NCI-H510A (cell line): ENCODE measurements at regions not wholly inside any gene's neighbourhood (a gene's known extent, or its start where the extent isn't known, plus 50 kb on each side); places are given as distances from the start of the nearest gene placed in this dataset.

Experiments
- DNase-seq: peaks from one replicate; lab custom pipeline; 2025; lab: John Stamatoyannopoulos, UW

- DNase-seq = peak; percentile 33
Observed at GRCh38 chr4:38601244-38601915, 62.6 kb upstream of the KLF3 start.

- DNase-seq = no peak
Observed at GRCh38 chr4:38601916-38602291, 62.1 kb upstream of the KLF3 start.

DNA sequence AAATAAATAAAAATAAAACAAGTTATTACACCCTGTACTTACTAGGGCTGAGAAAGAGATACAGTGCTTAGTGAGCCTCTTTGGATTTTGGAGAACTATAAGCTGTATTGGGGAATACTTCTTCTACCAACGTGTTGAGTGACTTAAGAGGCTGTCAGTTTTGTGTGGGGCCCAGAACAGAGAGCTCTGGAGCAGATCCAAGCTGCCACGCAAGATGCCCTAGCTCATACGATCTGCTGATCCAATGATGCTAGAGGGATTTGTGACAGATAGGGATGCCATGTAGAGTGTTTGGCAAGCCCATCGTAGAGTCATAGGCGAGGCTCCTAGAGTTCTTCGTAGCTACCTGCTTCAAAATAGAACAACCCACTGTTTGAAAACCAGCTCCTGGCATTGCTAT lies 60.3 kb upstream of the KLF3 start:
- DNase-seq = no peak

DNA sequence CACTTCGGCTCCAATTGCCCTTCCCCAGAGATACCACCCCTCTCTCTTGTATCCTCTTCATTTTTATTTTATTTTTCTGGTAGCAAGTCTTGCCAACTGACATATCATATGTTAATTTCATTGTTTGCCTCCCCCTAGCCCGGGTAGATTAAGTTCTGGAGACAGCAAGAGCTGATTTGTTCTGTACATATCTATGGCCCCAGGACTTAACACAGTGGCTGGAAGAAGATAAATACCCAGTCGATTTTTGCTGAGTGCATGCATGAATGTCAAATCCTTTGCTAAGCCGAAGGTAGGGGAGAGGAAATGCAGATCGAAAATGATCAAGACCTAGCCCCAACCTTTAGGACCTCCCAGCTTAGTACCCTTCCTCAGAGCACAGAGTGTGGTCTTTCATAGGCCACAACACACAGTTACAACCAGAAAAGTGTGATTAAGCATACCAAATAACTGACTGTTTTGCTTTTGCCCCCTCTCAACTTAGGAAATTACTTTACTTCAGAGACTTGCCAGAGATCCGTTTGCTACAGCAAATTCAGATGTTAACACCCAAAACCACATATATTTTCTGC lies 58.7 kb upstream of the KLF3 start:
- no peak for DNase-seq

GRCh38 chr4:38605753-38606586 lies 58.0 kb upstream of the KLF3 start:
- DNase-seq = peak; percentile 64

- no peak for DNase-seq
Observed at GRCh38 chr4:38606587-38606905, 57.5 kb upstream of the KLF3 start.

DNA sequence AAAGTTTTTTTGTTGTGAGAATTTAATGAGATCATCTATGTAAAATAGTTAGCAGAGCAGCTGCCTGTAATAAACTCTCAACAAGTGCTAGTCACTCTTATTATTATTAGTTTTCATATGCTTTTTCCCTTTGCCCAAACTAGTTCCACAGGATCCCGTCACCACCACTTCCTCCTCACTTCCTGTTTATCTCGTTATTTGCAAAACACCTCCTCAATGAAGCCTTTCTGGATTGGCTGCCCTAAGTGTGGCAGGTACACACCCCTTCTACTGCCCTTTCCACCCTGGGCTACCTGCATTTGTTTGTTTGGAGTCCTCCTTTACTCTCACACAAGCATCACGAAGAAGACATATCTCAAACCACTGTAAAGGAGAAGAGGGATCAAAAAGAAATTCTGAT lies 54.4 kb upstream of the KLF3 start:
- DNase-seq = no peak

DNA sequence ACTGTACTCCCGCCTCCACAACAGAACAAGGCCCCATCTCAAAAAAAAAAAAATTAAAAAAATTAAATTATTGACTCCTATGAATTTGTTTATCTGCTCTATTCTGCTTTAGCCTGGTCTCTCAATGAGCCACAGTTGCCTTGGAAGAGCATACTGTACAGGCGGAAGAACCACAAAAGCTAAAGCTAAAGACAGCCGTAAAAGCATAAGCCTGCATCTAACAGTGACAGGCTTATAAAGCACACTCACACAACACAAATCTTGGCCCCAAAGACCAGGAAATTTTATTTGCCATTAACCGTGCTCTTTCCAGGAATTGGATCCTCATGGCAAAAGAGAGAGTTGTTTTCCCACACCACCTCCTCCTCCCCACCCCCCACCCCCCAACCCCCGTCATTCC lies 53.5 kb upstream of the KLF3 start:
- no peak for DNase-seq

- DNase-seq = no peak
Observed at GRCh38 chr4:38610966-38611431, 53.0 kb upstream of the KLF3 start.

- no peak for DNase-seq
Observed at GRCh38 chr4:38611676-38612075, 52.3 kb upstream of the KLF3 start.

DNA sequence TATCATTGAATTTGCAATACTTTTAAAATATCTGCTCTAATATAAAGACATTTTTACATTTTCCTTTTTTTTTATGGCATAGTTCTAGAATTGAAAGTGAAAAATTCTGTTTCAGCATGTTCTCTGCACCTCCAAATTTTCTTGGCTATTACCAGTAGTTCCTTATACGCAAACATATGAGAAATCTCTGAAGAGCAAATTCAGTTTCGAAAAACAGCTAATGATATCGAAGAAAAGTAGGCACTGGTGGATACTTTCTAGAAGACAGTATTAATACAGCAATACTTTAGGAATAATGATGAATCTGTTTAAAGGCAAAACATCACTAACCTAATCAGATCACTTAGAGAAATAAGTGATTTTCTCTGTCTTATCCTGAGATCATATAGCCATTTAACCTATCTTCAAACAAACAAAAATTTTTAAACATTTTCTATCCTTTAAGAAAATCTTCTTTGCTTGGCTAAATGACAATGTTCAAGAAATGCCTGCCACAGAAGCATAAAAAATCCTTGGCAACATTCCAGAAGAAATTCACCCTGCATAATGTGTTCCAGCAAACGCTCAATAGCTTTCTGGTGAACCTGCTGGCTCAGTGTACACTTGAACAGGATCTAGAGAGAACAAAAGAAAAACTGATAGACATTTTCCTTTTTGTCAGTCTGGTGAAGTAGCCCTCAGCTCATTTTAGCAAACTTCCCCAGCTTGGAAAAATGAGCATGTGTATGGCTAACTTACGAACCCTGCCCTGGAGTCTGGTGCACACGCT lies 51.2 kb upstream of the KLF3 start:
- peak; percentile 28 for DNase-seq
